OCI-LY3 (cell line): ENCODE measurements at regions not wholly inside any gene's neighbourhood (a gene's known extent, or its start where the extent isn't known, plus 50 kb on each side); places are given as distances from the start of the nearest gene placed in this dataset.

Experiments
- H2AFZ ChIP-seq: fragments of 200-600, 300-600 bp; shearing (Covaris generic); 2 replicates; pipeline ENCODE4 v1.6.0; 2014; ENCODE audit warnings: antibody characterized with exemption, low read depth, low read length
- H3K27ac ChIP-seq: fragments of 200-600, 300-600 bp; sonication (generic); 2 replicates; pipeline ENCODE4 v1.5.1; 2014; ENCODE audit warnings: mild to moderate bottlenecking, low read length, moderate library complexity, mixed read lengths
- H3K27me3 ChIP-seq: fragments of 200-600, 300-600 bp; sonication (generic); 2 replicates; pipeline ENCODE4 v1.6.1; 2014; ENCODE audit warnings: low read depth, low read length, mixed read lengths
- H3K36me3 ChIP-seq: fragments of 200-600, 300-600 bp; sonication (generic); replicated peaks from 2 replicates; pipeline ENCODE3; 2014; ENCODE audit warnings: low read depth, low read length, mixed read lengths
- H3K4me1 ChIP-seq: fragments of 300-600, 200-600 bp; sonication (generic); 2 replicates; pipeline ENCODE4 v1.6.1; 2014; ENCODE audit warnings: low read length, mixed read lengths
- H3K4me2 ChIP-seq: fragments of 200-600, 300-600 bp; sonication (generic); 2 replicates; pipeline ENCODE4 v1.6.1; 2014; ENCODE audit warnings: low read length, mixed read lengths
- H3K4me3 ChIP-seq: fragments of 300-600, 200-600 bp; sonication (generic); 2 replicates; pipeline ENCODE4 v1.5.1; 2014; ENCODE audit warnings: antibody characterized with exemption, mild to moderate bottlenecking, low read length, moderate library complexity
- H3K79me2 ChIP-seq: fragments of 300-600, 200-600 bp; shearing (Covaris generic); 2 replicates; pipeline ENCODE4 v1.6.1; 2014; ENCODE audit warnings: mild to moderate bottlenecking, low read length, mixed read lengths
- H3K9ac ChIP-seq: fragments of 300-600, 200-600 bp; shearing (Covaris generic); 2 replicates; pipeline ENCODE4 v1.6.0; 2014; ENCODE audit warnings: mild to moderate bottlenecking, low read length, moderate library complexity
- H3K9me3 ChIP-seq: fragments of 200-600, 300-600 bp; shearing (Covaris generic); 2 replicates; pipeline ENCODE4 v1.6.1; 2014; ENCODE audit warnings: low read length, mixed read lengths; ENCODE audit not compliant: insufficient read depth
- H4K20me1 ChIP-seq: fragments of 200-600, 300-600 bp; sonication (generic); 2 replicates; pipeline ENCODE4 v1.6.1; 2016; ENCODE audit warnings: low read length, mixed read lengths; ENCODE audit not compliant: insufficient read depth
- CTCF ChIP-seq: fragments of 200-600, 300-600 bp; sonication (generic); IDR thresholded peaks from 2 replicates; pipeline ENCODE4 v1.5.1; 2014; ENCODE audit warnings: antibody characterized with exemption, low read length, low read depth
- EZH2phosphoT487 ChIP-seq: fragments of 200-600 bp; shearing (Covaris generic); IDR thresholded peaks from 2 replicates; pipeline ENCODE4 v1.6.1; 2018; ENCODE audit warnings: antibody characterized with exemption, mixed run types, low read depth

- H3K9ac ChIP-seq = no peak overlapping the region
- no peaks in the 10 kb centered on the region for H3K9me3 ChIP-seq
- H4K20me1 ChIP-seq = no peaks in the 10 kb centered on the region
- H3K4me3 ChIP-seq = no peak overlapping the region
- no peaks in the 10 kb centered on the region for H3K79me2 ChIP-seq
- H3K4me1 ChIP-seq = no peaks in the 10 kb centered on the region
- no peaks in the 10 kb centered on the region for H3K27me3 ChIP-seq
- no peak overlapping the region for H3K27ac ChIP-seq
- H3K4me2 ChIP-seq = no peak overlapping the region
- H2AFZ ChIP-seq = no peak overlapping the region
- TF ChIP-seq CTCF = no peak
- TF ChIP-seq EZH2phosphoT487 = no peak
- no peaks in the 10 kb centered on the region for H3K36me3 ChIP-seq
Observed at GRCh38 chr1:98232678-98233077, 311.8 kb upstream of the DPYD start.

- Histone ChIP-seq H3K27me3 (no peaks in the 10 kb centered on the region), H4K20me1 (no peaks in the 10 kb centered on the region)
Observed at GRCh38 chr1:98222706-98223105, 301.9 kb upstream of the DPYD start.

GRCh38 chr1:98221923-98222322 lies 301.1 kb upstream of the DPYD start:
- H3K9ac ChIP-seq = no peak overlapping the region
- H3K9me3 ChIP-seq = no peaks in the 10 kb centered on the region
- TF ChIP-seq EZH2phosphoT487 (no peak), CTCF (no peak)
- no peaks in the 10 kb centered on the region for H3K4me1 ChIP-seq
- no peaks in the 10 kb centered on the region for H4K20me1 ChIP-seq
- no peak overlapping the region for H3K4me3 ChIP-seq
- no peaks in the 10 kb centered on the region for H3K36me3 ChIP-seq
- no peak overlapping the region for H3K27ac ChIP-seq
- H2AFZ ChIP-seq = no peak overlapping the region
- H3K27me3 ChIP-seq = no peaks in the 10 kb centered on the region
- no peak overlapping the region for H3K4me2 ChIP-seq
- H3K79me2 ChIP-seq = no peaks in the 10 kb centered on the region

More at GRCh38 chr1:98222706-98223105, 301.9 kb upstream of the DPYD start:
- no peak for TF ChIP-seq CTCF
- TF ChIP-seq EZH2phosphoT487 = no peak
- Histone ChIP-seq H3K9me3 (no peaks in the 10 kb centered on the region), H3K27ac (no peak overlapping the region), H3K4me1 (no peaks in the 10 kb centered on the region), H3K9ac (no peak overlapping the region), H3K4me2 (no peak overlapping the region), H3K4me3 (no peak overlapping the region), H3K36me3 (no peaks in the 10 kb centered on the region), H2AFZ (no peak overlapping the region), H3K79me2 (no peaks in the 10 kb centered on the region)

GRCh38 chr1:98217601-98218000 lies 296.8 kb upstream of the DPYD start:
- no peak overlapping the region for H3K9ac ChIP-seq
- no peak overlapping the region for H2AFZ ChIP-seq
- no peaks in the 10 kb centered on the region for H3K27me3 ChIP-seq
- no peak overlapping the region for H3K4me2 ChIP-seq
- H3K79me2 ChIP-seq = no peaks in the 10 kb centered on the region
- H3K27ac ChIP-seq = no peak overlapping the region
- H3K36me3 ChIP-seq = no peaks in the 10 kb centered on the region
- H4K20me1 ChIP-seq = no peaks in the 10 kb centered on the region
- H3K4me1 ChIP-seq = no peaks in the 10 kb centered on the region
- H3K9me3 ChIP-seq = no peaks in the 10 kb centered on the region
- TF ChIP-seq CTCF = no peak
- no peak for TF ChIP-seq EZH2phosphoT487
- no peak overlapping the region for H3K4me3 ChIP-seq
